ENCODE measurements at regions not wholly inside any gene's neighbourhood (a gene's known extent, or its start where the extent isn't known, plus 50 kb on each side); places are given as distances from the start of the nearest gene placed in this dataset.
"Not testable (repeated sequence)": the region's sequence is repeated elsewhere in the genome, so short reads cannot be mapped to it uniquely, and the experiment has no call there.

DNA sequence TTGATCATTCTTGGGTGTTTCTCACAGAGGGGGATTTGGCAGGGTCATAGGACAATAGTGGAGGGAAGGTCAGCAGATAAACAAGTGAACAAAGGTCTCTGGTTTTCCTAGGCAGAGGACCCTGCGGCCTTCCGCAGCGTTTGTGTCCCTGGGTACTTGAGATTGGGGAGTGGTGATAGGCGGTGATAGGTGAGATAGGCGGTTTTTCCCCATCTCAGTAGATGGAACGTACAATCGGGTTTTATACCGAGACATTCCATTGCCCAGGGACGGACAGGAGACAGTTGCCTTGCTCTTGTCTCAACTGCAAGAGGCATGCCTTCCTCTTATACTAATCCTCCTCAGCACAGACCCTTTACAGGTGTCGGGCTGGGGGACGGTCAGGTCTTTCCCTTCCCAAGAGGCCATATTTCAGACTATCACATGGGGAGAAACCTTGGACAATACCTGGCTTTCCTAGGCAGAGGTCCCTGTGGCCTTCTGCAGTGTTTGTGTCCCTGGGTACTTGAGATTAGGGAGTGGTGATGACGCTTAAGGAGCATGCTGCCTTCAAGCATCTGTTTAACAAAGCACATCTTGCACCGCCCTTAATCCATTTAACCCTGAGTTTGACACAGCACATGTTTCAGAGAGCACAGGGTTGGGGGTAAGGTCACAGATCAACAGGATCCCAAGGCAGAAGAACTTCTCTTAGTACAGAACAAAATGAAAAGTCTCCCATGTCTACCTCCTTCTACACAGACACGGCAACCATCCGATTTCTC lies 86.2 kb downstream of the OR2B2 start:
- not testable (repeated sequence) for DNase-seq

DNA sequence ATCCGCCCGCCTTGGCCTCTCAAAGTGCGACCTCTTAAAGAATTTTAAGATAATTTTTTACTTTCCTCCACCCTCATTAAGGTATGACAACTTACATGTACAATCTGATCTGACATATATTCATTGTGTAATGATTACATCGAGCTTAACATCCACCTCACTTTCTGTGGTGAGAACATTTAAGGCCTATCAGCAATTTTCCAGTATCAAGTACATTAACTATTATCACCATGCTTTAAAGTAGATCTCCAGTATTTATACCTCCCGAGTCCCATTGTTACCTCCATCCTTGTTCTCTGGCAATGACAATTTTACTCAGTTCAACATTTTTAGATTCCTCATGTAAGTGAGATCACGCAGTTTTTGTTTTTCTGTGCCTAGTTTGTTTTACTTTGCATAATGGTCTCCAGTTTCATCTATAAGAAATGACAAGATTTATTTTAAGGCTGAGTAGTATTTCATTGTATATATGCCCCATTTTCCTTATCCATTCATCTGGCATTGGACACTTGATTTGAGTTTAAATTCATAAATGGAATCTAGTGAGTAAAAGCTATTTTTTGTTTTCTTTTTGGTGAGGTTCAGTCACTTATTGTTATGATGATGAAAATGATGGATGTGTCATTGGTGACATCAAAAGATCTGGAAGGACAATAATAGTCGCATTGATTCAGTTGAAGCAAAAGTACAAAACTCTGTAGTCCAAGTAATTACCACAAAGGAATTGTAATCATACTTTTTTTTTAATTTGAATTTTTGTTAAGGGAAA lies 87.0 kb downstream of the OR2B2 start:
- no peak for DNase-seq

DNA sequence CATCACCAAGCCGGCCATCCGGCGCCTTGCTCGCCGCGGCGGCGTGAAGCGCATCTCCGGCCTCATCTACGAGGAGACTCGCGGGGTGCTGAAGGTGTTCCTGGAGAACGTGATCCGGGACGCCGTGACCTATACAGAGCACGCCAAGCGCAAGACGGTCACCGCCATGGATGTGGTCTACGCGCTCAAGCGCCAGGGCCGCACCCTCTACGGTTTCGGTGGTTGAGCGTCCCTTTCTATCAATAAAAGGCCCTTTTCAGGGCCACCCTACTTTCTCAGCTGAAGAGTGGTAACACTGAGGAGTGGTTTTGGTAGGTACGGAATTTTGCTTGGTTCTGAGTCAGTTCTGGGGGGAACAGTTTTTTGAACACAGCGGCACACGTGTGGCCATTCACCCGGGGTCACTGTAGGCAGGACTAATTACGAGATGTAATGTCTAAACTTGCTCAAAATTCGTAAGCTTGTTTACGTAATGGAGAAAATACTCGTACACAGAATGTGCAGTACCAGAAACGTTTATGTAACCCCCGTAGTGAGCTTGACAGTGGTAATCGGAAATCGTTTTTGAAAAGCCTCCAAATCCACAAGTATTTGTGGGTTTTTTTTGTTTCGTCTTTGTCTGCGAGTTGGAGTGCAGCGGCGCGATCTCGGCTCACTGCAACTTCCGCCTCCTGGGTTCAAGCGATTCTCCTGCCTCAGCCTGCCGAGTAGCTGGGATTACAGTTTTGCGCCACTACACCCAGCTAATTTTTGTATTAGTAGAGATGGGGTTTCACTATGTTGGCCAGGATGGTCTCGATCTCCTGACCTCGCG lies 87.8 kb downstream of the OR2B2 start:
- not testable (repeated sequence) for DNase-seq

DNA sequence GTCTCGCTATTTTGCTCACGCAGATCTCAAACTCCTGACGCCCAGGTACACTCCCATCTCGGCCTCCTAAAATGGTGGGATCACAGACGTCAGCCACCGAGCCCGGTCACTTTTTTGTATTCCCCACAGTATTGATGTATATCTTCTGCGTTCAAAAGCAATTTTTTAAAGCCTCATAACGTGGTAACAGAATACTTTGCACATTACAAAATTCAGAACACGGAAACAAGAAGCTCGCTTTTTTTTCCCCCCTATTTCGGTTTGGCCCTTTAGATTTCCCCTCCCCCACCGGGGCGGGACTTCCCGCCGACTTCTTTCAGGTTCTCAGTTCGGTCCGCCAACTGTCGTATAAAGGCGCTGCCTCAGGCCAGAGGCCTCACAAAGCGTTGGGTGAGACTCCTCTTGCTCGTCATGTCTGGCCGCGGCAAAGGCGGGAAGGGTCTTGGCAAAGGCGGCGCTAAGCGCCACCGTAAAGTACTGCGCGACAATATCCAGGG lies 88.4 kb downstream of the OR2B2 start:
- peak; percentile 66 for DNase-seq

DNA sequence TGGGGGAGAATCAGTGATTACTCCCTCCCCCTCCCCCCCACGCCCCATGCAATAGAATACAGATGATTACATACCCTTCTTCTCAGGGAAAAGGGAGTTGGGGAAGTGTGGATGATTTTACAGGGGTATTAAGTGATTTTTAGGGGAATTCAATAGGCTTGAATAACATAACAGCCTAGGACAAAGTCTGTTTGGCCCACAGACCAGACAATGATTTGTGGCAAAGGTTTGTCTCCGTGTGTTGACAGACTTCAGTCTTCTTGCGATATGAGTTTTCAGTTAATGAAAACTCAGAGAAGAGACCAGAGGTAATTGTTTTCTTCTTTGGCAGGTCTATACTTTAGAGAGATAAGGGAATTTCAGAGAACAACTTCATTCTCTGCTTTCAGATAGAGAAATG lies 95.3 kb downstream of the OR2B2 start:
- no peak for DNase-seq

DNA sequence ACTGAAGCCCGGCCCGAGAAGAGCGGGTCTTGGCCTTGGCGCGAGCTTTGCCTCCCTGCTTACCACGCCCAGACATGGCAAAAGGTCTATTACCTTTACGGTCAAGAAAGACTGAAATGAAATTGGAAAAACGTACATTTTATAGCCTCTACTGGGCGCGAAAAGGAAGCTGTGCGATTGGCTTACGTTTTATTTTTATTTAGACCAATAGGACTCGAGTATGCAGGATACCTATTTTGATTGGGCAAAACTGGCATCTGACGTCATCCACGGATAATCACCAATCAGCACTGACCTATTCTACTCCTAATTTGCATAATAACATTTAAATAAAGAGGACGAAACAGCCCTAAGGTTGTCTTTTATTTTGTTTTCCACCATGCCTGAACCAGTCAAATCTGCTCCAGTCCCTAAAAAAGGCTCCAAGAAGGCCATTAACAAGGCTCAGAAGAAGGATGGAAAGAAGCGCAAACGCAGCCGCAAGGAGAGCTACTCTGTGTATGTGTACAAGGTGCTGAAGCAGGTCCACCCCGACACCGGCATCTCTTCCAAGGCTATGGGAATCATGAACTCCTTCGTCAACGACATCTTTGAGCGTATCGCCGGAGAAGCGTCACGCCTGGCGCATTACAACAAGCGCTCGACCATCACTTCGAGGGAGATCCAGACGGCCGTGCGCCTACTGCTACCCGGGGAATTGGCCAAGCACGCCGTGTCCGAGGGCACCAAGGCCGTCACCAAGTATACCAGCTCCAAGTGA lies 97.4 kb downstream of the OR2B2 start:
- no peak for DNase-seq

DNA sequence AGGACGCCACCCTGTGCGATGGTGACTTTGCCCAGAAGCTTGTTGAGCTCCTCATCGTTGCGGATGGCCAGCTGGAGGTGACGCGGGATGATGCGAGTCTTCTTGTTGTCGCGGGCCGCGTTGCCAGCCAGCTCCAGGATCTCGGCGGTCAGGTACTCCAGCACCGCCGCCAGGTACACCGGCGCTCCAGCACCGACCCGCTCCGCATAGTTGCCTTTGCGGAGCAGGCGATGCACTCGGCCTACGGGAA lies 97.9 kb downstream of the OR2B2 start:
- DNase-seq, result not testable (repeated sequence)

DNA sequence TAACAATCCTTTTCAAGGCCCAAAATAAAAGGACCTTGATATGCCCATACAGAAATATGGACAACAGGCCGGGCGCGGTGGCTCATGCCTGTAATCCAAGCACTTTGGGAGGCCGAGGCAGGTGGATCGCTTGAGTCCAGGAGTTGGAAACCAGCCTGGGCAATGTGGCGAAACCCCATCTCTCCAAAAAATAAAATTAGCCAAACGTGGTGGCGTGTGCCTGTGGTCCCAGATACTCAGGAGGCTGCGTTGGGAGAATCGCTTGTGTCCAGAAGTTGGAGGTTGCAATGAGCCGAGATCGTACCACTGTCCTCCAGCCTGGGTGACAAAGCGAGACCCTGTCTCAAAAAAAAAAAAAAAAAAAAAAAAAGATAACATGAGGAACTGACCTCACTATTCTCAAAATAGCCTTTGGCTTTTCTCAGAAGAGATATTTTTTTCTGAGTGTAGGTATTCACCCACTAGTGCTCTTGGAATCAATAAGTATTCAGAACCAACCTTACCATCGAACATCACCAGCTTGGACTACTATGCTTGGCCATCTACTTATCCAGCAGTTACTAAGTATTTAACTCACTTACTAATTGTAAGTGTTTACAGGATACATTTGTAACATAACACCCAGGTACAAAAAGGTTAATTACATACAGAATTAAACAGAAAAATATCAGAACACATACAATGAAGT lies 99.2 kb downstream of the OR2B2 start:
- DNase-seq, result no peak

DNA sequence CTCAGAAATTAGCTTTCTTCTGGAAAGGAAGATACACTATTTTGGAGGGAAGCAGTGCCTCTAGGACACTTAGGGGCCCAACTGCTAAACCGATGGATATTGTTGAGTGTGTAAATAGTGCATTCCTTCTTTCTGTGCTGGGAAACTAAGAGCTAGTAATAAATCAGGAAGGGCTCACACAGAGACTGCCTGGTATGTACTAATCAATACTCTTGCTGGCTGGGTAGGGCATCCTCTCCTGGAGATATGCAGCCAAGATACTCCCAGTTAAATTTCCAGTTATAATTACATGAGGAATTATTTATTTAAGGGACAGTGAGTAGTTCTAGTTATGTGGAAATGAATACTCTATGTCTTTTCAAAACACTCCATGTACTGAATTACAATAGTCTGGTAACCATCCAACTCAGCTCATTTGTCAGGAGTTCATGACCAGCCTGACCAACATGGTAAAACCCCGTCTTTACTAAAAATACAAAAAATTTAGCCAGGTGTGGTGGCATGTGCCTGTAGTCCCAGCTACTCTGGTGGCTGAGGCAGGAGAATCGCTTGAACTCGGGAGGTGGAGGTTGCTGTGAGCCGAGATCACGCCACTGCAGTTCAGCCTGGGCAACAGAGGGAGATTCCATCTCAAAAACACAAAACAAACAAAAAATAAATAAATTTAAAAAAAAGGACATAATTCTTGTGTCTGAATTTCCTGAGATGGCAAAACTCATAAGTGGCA lies 100.0 kb downstream of the OR2B2 start:
- DNase-seq, result no peak

DNA sequence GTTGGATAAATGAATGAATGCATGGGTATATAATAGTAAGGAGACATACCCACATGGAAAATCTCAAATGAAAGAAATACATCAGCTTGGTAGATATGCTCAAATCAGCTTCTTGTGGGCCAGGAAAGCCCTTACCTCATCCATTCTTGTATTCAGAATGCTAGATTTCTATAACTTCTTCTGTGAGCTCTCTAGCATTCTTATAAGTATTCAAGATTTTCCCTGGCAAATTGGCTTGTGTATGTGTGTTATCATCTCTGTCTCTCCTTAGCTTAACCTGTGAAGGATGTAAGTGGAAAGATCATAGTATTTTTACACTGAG lies 100.8 kb downstream of the OR2B2 start:
- DNase-seq, result no peak

DNA sequence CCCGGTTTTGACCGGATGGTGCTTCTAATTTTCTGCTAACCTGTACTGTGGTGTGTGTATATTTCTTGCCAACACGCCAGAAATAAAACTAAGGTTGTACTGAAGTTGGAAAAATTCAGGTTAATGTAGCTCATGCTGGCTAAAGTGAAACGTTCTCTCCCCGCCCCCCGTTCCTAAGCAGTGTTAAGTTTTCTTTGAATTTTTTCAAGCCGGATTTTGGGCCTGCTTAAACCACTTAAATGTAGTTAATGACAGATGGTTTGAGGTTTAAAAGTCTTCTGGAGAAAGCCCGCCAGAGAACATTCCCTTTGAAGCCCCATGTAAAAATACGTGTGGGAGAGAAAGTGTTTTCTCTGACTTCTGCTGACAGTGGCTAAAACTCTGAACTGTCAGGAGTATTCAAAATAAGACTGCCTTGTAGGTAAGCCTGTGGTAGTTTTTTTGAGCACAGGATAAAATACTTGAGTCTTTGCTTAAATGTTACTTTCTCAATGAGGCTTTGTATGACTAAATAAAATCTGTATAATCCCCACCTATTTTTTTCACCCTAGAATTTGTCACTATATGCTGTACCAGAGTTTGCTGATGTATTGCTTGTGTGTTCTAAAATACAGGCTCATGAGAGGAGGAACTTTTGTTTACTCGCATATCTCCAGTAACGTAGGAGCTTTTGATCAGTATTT lies 101.3 kb downstream of the OR2B2 start:
- DNase-seq, result no peak

DNA sequence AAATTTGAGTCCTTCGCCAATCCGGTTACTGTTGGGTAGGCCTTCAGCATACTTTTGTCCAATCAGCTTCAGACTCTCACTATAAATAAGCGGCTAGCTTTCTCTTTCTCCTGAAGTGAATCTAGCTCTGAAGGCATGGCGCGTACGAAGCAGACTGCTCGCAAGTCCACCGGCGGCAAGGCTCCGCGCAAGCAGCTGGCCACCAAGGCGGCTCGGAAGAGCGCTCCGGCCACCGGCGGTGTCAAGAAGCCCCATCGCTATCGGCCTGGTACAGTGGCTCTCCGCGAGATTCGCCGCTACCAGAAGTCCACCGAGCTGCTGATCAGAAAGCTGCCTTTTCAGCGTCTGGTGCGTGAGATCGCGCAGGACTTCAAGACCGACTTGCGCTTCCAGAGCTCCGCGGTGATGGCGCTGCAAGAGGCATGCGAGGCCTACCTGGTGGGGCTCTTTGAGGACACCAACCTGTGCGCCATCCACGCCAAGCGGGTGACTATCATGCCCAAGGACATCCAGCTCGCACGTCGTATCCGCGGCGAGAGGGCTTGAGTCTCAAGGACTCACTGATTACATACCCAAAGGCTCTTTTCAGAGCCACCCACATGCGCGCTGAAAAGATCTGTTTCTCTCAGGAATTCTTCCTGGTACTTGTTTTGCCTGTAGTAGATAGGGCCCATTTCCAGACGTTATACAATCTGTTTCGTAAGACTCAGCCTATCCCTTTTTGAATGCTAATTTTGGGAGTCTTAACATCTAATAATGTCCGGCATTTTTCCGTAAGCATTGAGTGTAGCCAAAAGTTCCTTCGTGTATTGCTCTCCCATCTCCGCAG lies 102.0 kb downstream of the OR2B2 start:
- peak; percentile 95 for DNase-seq

DNA sequence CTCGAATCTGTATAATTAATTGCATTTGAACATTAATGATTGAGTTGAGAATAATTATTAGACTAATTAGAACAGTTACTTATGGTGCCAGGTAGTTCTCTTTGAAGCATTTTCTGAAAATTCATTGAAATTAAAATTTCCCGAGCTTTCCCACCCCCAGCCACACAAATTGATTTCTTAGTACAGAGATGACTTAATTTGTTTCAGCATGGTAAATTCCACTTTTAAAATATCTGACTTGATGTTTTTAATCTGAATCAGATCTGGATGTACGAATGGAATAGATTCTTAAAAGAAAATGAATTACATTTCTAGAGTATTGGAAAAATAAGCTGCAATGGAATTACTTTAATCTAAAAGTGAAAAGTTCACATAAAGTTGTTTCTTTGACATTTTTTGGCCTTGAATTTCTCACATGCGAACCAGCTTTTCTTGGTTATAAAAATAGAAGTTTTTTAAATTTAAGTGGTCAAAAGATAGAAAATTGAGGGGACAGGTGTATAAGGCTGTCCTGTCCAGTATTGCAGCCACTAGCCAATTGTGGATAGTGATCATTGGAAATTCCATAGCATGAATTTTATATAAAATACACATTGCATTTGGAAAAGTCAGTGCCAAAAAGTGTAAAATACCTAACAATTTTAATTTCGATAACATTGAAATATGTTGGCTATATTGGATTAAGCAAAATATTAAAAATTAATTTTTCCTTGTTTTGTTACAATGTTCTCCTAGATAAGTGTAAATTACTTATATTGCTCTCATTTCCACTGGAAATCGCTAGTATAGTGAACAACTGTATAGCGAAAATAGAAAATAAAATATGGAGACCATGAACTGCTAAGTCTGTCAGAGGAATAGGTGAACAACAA lies 102.9 kb downstream of the OR2B2 start:
- no peak for DNase-seq

DNA sequence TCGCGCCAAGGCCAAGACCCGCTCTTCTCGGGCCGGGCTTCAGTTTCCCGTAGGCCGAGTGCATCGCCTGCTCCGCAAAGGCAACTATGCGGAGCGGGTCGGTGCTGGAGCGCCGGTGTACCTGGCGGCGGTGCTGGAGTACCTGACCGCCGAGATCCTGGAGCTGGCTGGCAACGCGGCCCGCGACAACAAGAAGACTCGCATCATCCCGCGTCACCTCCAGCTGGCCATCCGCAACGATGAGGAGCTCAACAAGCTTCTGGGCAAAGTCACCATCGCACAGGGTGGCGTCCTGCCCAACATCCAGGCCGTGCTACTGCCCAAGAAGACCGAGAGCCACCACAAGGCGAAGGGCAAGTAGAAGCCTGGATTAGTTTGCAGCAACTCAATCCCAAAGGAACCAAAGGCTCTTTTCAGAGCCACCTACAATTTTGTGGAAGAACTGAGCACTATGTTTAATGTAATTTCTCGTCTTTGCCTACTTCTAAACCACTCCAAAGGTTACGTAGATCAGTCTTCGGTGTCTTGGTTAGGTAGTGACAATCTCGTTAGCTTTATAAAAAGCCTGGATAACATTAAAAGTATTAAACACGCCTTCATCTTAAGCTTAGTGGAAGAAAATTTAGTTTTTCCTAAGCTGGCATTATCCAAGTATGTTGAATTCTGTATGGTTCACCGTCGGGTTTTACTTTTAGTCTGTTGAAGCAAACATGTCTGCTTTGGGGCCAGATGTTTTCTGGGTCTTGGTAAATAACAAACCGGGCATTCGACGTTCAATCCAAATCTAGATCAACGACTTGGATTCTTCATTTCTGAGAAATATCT lies 103.7 kb downstream of the OR2B2 start:
- DNase-seq, result not testable (repeated sequence)

DNA sequence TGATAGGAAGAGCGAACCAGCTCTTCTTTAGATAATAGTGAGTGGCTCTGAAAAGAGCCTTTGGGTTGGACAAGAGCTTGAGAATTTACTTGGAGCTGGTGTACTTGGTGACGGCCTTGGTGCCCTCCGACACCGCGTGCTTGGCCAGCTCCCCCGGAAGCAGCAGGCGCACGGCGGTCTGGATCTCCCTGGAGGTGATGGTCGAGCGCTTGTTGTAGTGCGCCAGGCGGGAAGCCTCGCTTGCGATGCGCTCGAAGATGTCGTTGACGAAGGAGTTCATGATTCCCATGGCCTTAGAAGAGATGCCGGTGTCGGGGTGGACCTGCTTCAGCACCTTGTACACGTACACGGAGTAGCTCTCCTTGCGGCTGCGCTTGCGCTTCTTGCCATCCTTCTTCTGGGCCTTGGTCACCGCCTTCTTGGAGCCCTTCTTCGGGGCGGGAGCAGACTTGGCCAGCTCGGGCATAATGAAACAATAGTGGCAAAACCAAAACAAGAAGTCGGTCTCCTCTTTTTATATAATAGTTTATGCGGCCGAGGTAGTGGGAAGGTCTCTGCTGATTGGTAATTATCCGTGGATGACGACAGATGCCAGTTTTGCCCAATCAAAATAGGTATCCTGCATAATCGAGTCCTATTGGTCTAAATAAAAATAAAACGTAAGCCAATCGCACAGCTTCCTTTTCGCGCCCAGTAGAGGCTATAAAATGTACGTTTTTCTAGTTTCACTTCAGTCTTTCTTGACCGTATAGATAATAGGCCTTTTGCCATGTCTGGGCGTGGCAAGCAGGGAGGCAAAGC lies 104.6 kb downstream of the OR2B2 start:
- peak; percentile 76 for DNase-seq

DNA sequence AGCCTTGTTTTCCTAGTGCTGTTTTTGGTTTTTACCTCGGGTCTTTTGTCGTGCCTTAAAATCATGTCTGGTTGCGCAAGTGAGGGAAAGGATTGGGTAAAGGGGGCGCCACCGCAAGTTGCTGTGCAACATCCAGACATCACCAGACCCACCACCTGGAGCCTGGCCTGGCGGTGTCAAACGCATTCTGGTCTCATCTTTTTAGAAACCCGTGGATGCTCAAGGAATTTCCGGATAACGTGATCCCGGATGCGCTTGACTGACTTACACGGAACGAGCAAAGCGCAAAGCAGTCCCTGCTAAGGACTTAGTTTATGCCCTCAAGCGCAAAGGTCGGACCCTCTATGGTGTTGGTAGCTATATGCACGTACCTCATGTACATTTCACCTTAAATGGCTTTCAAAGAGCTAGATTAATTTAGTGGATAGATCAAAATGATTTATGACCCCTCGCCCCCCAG lies 105.2 kb downstream of the OR2B2 start:
- DNase-seq, result no peak

DNA sequence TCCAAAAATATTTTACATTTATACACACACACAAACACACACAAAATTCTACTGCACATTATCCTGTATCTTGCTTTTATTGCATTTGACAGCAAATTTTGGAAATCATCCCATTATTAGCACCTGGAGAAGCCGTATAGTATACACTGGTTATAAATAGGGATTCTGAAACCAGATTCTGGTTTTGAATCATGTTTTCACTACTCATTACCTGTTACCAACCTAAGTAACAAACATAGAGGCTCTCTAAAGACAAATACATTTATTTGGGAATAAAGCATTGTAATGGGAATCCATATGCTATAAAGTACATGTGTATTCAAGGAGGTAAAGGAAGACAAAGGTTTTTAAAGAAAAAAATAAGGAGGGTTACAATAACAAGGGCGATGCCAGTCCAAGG lies 106.8 kb downstream of the OR2B2 start:
- DNase-seq, result no peak

Data from NCI-H1105 (cell line).